A549 (cell line): ENCODE measurements at regions not wholly inside any gene's neighbourhood (a gene's known extent, or its start where the extent isn't known, plus 50 kb on each side); places are given as distances from the start of the nearest gene placed in this dataset.

Experiments
- EP300 ChIP-seq, 2 experiments: fragments of >200 bp; sonication (Bioruptor Twin); formaldehyde crosslinking; IDR thresholded peaks; 2 replicates in 1 of 2; 3 replicates in 1 of 2; pipeline ENCODE4 v1.6.1; 2016 to 2017
- FOSL2 ChIP-seq, 2 experiments: fragments of 450-650 bp in 1 of 2; fragments of >200 bp in 1 of 2; sonication (Bioruptor Twin) in 1 of 2; formaldehyde crosslinking; IDR thresholded peaks; 2 replicates each; pipeline versions ENCODE4 v1.5.0 to v1.6.1; 2016 to 2020; ENCODE audit warnings: mild to moderate bottlenecking in 1 of 2, moderate library complexity in 1 of 2
- KDM1A ChIP-seq: fragments of 200-600 bp; sonication (generic); IDR thresholded peaks from 2 replicates; pipeline ENCODE4 v1.6.1; 2016; ENCODE audit warnings: low read depth, mild to moderate bottlenecking
- MAX ChIP-seq: IDR thresholded peaks from 2 replicates; pipeline ENCODE4 v1.6.1; 2012
- MYC ChIP-seq: IDR thresholded peaks from 2 replicates; pipeline ENCODE4 v1.6.1; 2012; ENCODE audit warnings: mild to moderate bottlenecking, inconsistent platforms, low read length, improper control_type of control experiment, borderline replicate concordance
- POLR2A ChIP-seq: IDR thresholded peaks from 2 replicates; pipeline ENCODE4 v1.6.1; 2012; ENCODE audit warnings: mild to moderate bottlenecking, low read length
- RAD21 ChIP-seq, 2 experiments: fragments of >200 bp in 1 of 2; sonication (Bioruptor Twin) in 1 of 2; formaldehyde crosslinking in 1 of 2; IDR thresholded peaks in 1 of 2; conservative IDR thresholded peaks in 1 of 2; 2 replicates in 1 of 2; 3 replicates in 1 of 2; pipeline ENCODE4 v1.6.1; 2012 to 2018; ENCODE audit warnings: inconsistent platforms in 1 of 2
- SMC3 ChIP-seq: fragments of >200 bp; sonication (Bioruptor Twin); formaldehyde crosslinking; IDR thresholded peaks from 3 replicates; pipeline ENCODE4 v1.6.1; 2018; ENCODE audit warnings: inconsistent platforms
- USF2 ChIP-seq: fragments of 450-650 bp; IDR thresholded peaks from 2 replicates; pipeline ENCODE4 v1.6.1; 2014; ENCODE audit warnings: antibody characterized with exemption
- ZFP36 ChIP-seq: fragments of 450-650 bp; IDR thresholded peaks from 2 replicates; pipeline ENCODE4 v1.6.1; 2014; ENCODE audit warnings: borderline replicate concordance; ENCODE audit not compliant: partially characterized antibody
- TF ChIP-seq, protein P1 (sequence below): fragments of >200 bp; sonication (Bioruptor Twin); formaldehyde crosslinking; IDR thresholded peaks from 3 replicates; pipeline ENCODE4 v1.5.1; 2016

DNA sequence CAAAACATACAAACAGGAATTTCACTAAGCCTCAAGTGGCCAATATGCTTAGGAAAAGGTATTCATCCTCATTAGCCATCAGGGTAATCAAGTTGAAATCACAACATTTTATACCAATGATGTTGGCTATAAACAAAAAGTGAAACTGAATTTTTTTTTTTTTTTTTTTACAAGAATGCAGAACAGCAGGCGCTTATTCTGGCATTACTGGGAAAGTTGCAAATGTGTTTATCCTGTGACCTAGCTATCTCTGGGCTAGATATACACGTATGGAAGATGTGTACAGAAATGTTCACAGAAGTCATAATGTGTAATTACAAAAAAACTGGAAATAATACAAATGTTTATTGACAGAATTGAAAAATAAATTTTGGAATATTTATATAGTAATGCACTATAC lies 1430.4 kb upstream of the TENM3 start:
- TF ChIP-seq RAD21 (conservative IDR thresholded peaks at IDR 0.05 in 1 of 2, IDR thresholded peaks at IDR 0.05 in 1 of 2), result no peak
- no peak for TF ChIP-seq FOSL2 (IDR thresholded peaks at IDR 0.05)
- no peak for TF ChIP-seq FOSL2 (CRISPR knock-in tag; IDR thresholded peaks at IDR 0.05)
- TF ChIP-seq USF2, result no peak
- TF ChIP-seq EP300 (IDR thresholded peaks at IDR 0.05), result no peak
- no peak for TF ChIP-seq SMC3
- no peak for TF ChIP-seq ZFP36
- TF ChIP-seq, protein P1, sequence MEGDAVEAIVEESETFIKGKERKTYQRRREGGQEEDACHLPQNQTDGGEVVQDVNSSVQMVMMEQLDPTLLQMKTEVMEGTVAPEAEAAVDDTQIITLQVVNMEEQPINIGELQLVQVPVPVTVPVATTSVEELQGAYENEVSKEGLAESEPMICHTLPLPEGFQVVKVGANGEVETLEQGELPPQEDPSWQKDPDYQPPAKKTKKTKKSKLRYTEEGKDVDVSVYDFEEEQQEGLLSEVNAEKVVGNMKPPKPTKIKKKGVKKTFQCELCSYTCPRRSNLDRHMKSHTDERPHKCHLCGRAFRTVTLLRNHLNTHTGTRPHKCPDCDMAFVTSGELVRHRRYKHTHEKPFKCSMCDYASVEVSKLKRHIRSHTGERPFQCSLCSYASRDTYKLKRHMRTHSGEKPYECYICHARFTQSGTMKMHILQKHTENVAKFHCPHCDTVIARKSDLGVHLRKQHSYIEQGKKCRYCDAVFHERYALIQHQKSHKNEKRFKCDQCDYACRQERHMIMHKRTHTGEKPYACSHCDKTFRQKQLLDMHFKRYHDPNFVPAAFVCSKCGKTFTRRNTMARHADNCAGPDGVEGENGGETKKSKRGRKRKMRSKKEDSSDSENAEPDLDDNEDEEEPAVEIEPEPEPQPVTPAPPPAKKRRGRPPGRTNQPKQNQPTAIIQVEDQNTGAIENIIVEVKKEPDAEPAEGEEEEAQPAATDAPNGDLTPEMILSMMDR, result no peak
- no peak for TF ChIP-seq MAX
- TF ChIP-seq POLR2A, result no peak
- no peak for TF ChIP-seq KDM1A
- TF ChIP-seq MYC, result no peak
